Activated T-cell treated with anti-CD3 and anti-CD28 coated beads, Interleukin-2, amount 50 U/mL, for 1 hour (primary cell): ENCODE measurements at regions not wholly inside any gene's neighbourhood (a gene's known extent, or its start where the extent isn't known, plus 50 kb on each side); places are given as distances from the start of the nearest gene placed in this dataset.

Experiments
- DNase-seq: peaks from one replicate; pipeline ENCODE4 v3.0.0-alpha.2; 2020

GRCh38 chr3:44065311-44066094 lies 176.2 kb upstream of the TOPAZ1 start:
- no peak for DNase-seq

DNA sequence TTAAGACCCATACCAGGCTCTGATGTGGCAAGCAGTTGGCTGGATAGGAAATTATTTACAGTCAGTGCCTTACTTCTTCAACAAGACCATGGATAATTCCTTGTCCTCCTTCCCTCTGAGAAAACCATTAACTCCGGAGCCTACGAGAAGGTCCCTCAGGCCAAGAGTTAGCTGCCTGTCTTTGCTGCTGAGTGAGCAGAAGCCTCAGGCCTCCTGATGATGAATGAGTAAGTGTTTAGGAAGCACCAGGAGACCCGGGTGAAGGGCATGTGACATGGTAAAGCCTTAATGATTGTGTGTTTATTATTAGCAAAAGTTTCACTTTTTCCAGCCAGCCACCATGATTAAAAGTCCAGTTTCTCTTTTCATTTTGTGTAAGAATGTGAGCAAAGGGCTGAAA lies 174.9 kb upstream of the TOPAZ1 start:
- no peak for DNase-seq

GRCh38 chr3:44067431-44067830 lies 174.3 kb upstream of the TOPAZ1 start:
- DNase-seq: no peak

- DNase-seq: no peak
Observed at GRCh38 chr3:44068753-44069152, 172.9 kb upstream of the TOPAZ1 start.

DNA sequence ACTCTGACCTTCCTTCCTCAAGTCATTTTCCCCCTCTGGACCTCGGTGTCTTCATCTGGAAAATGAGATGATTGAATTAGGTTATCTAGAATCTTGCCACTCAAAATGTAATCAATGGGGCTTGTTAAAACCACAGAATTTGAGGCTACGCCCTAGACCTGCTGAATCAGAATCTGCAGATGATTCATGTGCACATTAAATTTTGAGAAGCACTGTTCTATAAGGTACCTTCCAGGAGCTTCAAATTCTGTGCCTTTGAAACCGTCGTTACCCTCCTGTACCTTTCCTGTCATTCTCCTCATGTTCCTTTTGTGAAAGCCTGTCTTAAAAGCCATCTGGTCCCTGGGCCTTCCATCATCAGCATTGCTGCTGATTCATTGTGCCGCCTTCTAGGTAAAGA lies 172.4 kb upstream of the TOPAZ1 start:
- no peak for DNase-seq

DNA sequence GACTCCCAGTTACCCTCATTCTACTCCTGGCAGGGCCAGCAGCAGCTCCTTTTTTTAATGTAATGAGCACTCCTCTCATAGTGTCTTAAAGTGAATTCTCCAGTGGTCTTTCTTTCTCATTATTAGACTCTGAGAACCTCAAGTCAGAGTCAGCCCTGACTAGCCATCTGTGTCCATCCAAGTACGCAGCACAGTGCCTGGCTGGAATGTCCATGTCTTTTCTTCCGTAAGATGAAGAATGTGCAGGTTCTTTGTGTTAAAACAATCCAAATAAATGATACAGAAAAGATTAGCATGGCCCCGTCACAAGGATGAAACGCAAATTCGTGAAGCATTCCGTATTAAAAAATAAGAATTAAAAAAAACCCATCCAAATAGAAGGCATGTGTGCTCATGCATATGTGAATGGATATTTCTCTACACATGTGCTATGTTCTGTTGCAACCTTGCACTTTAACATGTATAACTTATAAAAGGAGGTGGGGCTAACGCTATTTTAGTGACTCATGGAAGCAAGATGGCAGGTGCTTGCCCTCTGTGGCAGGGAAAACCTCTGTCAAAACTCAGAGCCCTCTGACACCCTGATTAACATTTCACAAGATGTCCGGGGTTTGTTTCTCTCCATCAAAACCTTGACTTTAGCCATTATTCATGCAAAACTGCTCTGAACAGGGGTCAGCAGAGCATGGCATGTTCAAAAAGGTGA lies 170.7 kb upstream of the TOPAZ1 start:
- no peak for DNase-seq

GRCh38 chr3:44072601-44073540 lies 168.8 kb upstream of the TOPAZ1 start:
- no peak for DNase-seq

DNA sequence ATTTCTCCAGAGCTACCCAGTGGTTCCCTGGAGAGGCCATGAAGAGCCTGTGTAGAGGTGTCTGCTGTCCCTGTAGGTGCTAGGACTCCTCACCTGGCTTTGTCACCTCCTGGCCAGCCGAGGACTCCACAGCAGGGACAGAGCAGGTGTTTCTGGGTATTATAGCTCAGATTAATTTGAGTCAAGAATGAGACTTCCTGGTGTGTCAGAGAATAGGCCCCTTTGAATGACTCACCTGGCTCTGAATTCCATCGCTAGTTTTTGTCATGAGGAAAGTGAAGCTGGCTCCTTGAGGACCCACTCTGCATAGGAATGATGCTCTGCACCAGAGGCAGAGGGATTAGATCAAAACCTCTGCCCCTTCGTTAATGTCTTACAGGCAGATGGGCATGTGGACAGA lies 167.5 kb upstream of the TOPAZ1 start:
- no peak for DNase-seq

DNA sequence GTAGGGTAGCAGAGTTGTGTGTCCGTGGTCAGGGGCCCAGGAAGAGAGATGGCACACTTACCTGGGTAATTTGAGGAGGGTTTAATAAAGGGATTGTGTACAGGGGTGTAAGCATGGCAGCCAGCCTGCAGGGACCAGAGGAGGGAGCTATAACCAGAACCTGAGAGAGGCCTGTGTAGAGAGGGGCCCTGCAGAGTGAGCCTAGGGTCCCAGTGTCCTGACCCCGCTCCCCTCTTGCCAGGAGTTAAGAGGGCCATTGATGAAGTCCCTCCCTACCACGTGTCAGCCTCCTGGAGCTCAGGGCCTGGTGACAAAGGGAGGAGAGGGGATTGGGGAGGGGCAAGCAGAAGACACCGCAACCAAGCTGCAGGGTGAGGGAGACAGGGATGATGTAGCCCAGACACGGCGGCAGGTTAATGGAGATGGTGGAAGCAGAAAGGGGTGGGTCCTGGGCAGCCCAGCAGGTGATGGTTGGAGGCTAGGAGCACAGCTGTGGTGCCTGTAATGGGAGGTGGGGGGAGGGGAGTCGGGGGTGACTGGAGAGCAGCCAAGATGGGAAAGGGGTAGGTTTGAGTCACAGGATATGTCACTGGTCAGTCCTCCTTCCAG lies 165.4 kb upstream of the TOPAZ1 start:
- no peak for DNase-seq

DNA sequence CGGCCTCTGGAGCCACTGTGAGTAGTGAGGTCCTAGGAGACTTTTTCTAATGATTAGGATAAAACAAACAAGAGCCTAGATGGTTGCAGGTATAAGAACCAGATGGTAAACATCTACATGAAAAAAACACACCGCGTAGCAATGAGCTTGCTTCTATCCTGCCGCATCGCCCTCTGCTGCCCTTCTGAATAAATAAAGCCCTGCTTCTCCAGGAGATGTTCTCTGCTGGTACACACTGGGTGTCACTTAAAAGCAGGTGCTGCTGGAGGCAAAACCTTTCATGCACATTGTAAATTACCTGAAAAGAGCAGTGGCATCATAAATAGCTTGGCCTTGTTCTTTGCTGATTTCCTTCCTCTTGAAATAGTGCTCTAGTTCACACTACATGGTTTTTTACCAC lies 164.4 kb upstream of the TOPAZ1 start:
- no peak for DNase-seq

DNA sequence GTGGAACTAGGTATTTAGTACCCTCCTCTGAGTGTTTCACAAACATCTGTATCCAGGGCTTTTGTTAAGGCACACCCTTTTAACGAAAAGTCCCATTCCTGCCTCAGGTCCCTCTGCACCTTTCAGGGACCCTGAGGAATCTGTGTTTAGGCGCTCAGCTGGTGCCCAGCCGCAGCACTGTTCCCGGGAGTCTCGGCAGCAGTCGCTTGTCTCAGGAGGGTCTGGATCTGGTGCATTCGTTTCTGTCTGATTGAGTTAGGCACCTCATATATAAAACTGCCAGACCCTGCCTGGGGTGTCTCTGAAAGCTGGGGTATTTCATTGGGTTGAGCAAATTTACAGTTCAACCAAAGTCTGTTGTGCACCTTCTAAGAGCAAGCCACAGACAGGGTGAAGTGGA lies 162.8 kb upstream of the TOPAZ1 start:
- no peak for DNase-seq

- no peak for DNase-seq
Observed at GRCh38 chr3:44079916-44080315, 161.8 kb upstream of the TOPAZ1 start.

DNA sequence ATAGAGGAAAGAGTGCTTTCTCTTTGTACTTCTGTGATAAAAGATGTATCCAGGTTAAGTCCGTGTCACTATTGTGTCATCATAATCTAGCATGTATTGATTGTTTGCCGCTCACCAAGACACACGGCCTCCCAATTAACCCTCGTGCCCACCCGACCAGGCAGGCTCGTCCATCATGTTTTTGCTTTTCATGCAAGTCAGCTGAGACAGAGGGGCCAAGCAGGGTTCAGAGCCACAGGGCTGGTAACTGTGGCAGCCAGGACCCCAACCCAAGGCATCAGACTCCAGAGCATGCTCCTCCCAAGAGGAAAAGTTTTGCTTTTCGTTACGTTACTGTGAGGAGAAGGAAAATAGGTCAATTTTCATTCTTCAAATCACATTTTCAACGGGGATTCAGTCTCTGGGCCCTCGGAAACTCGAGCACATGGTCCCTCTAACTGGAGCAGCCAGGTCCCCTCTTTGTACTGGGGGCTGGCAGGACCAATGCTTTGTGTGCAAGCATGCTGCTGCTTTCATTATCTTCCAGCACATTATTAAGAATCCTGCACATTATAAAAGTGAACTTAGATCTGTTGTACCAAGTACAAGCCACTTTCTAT lies 161.1 kb upstream of the TOPAZ1 start:
- DNase-seq: no peak

DNA sequence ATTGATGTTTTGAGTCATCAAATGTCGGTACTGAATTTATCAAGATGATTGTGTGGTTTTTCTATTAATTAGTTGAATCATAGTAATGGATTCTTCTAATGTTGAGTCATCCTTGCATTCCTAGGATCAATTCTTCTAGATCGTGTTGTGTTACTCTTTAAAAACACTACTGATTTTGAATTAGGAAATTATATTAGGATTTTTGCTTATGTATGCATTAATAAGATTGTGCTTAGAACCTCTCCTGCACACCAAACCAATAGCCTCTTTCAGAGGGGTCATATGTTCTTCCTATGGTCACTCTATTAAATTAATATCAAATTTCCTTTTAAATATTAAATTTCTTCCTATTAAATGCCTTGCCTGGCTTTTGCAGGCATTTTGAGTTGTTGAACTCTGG lies 151.7 kb upstream of the TOPAZ1 start:
- DNase-seq: no peak

GRCh38 chr3:44092497-44092896 lies 149.2 kb upstream of the TOPAZ1 start:
- DNase-seq: no peak

GRCh38 chr3:44093531-44093930 lies 148.2 kb upstream of the TOPAZ1 start:
- no peak for DNase-seq

DNA sequence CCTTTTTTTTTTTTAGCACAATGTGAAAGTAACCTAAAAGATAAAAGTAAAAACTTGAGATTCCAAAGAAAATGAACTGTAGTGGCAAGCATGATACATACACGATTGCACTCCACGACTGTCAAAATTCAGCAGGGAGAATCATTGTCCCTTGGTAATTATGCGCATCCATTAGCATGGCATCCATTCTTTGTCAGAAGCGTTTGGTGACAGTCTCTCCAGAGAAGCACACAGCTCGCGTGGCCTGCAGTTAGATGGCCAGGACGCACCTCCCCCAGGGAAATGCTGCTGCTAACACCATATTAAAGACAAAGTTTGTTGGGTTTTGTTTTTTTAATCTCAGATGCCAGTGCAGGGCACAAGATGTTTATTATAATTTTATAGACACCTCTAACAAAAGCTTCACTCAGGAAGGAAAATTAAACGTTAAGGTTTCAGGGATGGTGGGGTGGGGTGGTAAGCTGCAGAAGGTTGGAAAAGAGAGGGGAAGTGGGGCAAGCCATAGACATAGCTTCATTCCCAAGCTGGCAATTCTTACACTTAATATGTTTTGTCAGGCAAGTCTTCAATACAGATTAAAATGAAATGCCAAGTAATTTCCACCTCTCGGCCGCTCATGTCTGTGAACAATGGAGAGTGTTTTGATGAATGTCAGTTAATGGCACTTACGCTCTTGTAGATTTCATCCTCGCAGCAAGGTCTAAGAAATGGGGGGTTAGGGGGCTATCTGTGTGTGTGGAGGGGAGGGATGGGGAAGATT lies 142.8 kb upstream of the TOPAZ1 start:
- no peak for DNase-seq

GRCh38 chr3:44099566-44100297 lies 142.0 kb upstream of the TOPAZ1 start:
- no peak for DNase-seq

- DNase-seq: no peak
Observed at GRCh38 chr3:44100298-44100695, 141.4 kb upstream of the TOPAZ1 start.

GRCh38 chr3:44104043-44104442 lies 137.6 kb upstream of the TOPAZ1 start:
- DNase-seq: no peak

- no peak for DNase-seq
Observed at GRCh38 chr3:44104668-44105321, 136.9 kb upstream of the TOPAZ1 start.
